Progenitor cell of endocrine pancreas (in vitro differentiated cells): ENCODE measurements at regions not wholly inside any gene's neighbourhood (a gene's known extent, or its start where the extent isn't known, plus 50 kb on each side); places are given as distances from the start of the nearest gene placed in this dataset.

Experiments used
- DNase-seq: peaks from one replicate; pipeline ENCODE4 v3.0.0; 2021; ENCODE audit warnings: low spot score; ENCODE audit not compliant: unreplicated experiment
- H3K27ac Mint-ChIP-seq: 2 replicates; pipeline ENCODE4 v1.8.0; 2021; ENCODE audit warnings: mild to moderate bottlenecking, moderate library complexity, mixed read lengths
- H3K27me3 Mint-ChIP-seq: 2 replicates; pipeline ENCODE4 v1.8.0; 2021; ENCODE audit warnings: mixed read lengths
- H3K36me3 Mint-ChIP-seq: 2 replicates; pipeline ENCODE4 v1.8.0; 2022; ENCODE audit warnings: mixed read lengths; ENCODE audit not compliant: insufficient read depth
- H3K4me1 Mint-ChIP-seq: 2 replicates; pipeline ENCODE4 v1.8.0; 2021; ENCODE audit warnings: low read depth, mixed read lengths
- H3K4me3 Mint-ChIP-seq: 2 replicates; pipeline ENCODE4 v1.8.0; 2021; ENCODE audit warnings: low read depth, mild to moderate bottlenecking, moderate library complexity, mixed read lengths
- H3K9me3 Mint-ChIP-seq: 2 replicates; pipeline ENCODE4 v1.8.0; 2021; ENCODE audit warnings: low read depth, mixed read lengths
- CTCF ChIP-seq: fragments of 200-600 bp; sonication (generic); IDR thresholded peaks from one replicate; pipeline ENCODE4 v1.5.0; 2021; ENCODE audit warnings: antibody characterized with exemption, mild to moderate bottlenecking; ENCODE audit not compliant: unreplicated experiment

GRCh38 chr4:157934151-157934550 is 238.7 kb downstream of the GASK1B start:
- TF ChIP-seq CTCF = no peak
- no peaks in the 10 kb centered on the region for H3K27me3 Mint-ChIP-seq
- H3K27ac Mint-ChIP-seq = no peak overlapping the region
- H3K4me1 Mint-ChIP-seq = peaks cover 1% of the 10 kb centered on the region
- H3K4me3 Mint-ChIP-seq = no peak overlapping the region
- no peak for DNase-seq
- no peaks in the 10 kb centered on the region for H3K36me3 Mint-ChIP-seq
- no peaks in the 10 kb centered on the region for H3K9me3 Mint-ChIP-seq

DNA sequence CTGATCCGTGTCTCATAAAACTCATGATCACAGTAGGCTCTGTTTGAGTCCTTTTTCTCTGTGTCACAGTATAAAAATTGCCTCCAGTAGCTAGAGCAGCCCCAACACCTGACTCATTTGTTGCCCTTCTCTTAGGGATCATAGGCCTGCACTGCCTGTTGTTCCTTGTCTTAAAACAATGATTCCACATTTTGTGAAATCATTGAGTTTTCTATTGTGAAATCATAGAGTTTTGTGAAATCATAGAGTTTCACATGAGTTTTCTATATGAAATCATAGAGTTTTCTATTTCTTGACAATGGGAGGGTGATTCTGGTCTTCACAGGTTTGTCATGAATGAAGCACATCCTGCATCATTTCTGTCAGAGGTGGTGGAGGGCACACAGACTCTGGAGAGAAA is 239.9 kb downstream of the GASK1B start:
- H3K9me3 Mint-ChIP-seq = peaks cover 3% of the 10 kb centered on the region
- H3K4me1 Mint-ChIP-seq = peaks cover 1% of the 10 kb centered on the region
- no peak for DNase-seq
- H3K36me3 Mint-ChIP-seq = no peaks in the 10 kb centered on the region
- H3K4me3 Mint-ChIP-seq = no peak overlapping the region
- no peak overlapping the region for H3K27ac Mint-ChIP-seq
- no peaks in the 10 kb centered on the region for H3K27me3 Mint-ChIP-seq
- TF ChIP-seq CTCF = no peak

- Mint-ChIP-seq H3K27ac (no peak overlapping the region), H3K36me3 (no peaks in the 10 kb centered on the region), H3K4me1 (peaks cover 1% of the 10 kb centered on the region), H3K27me3 (no peaks in the 10 kb centered on the region), H3K9me3 (peaks cover 14% of the 10 kb centered on the region), H3K4me3 (no peak overlapping the region)
- no peak for TF ChIP-seq CTCF
- DNase-seq = no peak
Observed at GRCh38 chr4:157929486-157929885, 243.3 kb downstream of the GASK1B start.

GRCh38 chr4:157918036-157918832 is 254.6 kb downstream of the GASK1B start:
- Mint-ChIP-seq H3K9me3 (peaks cover 10% of the 10 kb centered on the region), H3K27me3 (no peaks in the 10 kb centered on the region), H3K36me3 (no peaks in the 10 kb centered on the region), H3K27ac (no peak overlapping the region), H3K4me3 (no peak overlapping the region), H3K4me1 (peaks cover 5% of the 10 kb centered on the region)
- DNase-seq = no peak
- TF ChIP-seq CTCF = no peak

GRCh38 chr4:157912212-157912611 is 260.6 kb downstream of the GASK1B start:
- peaks cover 2% of the 10 kb centered on the region for H3K4me1 Mint-ChIP-seq
- H3K9me3 Mint-ChIP-seq = no peaks in the 10 kb centered on the region
- no peak for DNase-seq
- no peak overlapping the region for H3K27ac Mint-ChIP-seq
- H3K27me3 Mint-ChIP-seq = no peaks in the 10 kb centered on the region
- H3K4me3 Mint-ChIP-seq = no peak overlapping the region
- H3K36me3 Mint-ChIP-seq = no peaks in the 10 kb centered on the region
- TF ChIP-seq CTCF = no peak
